ENCODE measurements at regions not wholly inside any gene's neighbourhood (a gene's known extent, or its start where the extent isn't known, plus 50 kb on each side); places are given as distances from the start of the nearest gene placed in this dataset.

GRCh38 chr4:71866212-71866885, 82.5 kb upstream of the GC start:
- Mint-ChIP-seq H3K27ac (ENCODE audit: unreplicated experiment) (no peak overlapping the region), H3K36me3 (ENCODE audit: low read depth, unreplicated experiment) (no peaks in the 10 kb centered on the region), H3K4me1 (ENCODE audit: low read depth, unreplicated experiment) (no peaks in the 10 kb centered on the region), H3K9me3 (ENCODE audit: unreplicated experiment) (peaks cover 9% of the 10 kb centered on the region), H3K4me3 (ENCODE audit: unreplicated experiment) (no peak overlapping the region), H3K27me3 (ENCODE audit: low read depth, unreplicated experiment) (no peaks in the 10 kb centered on the region)
- Histone ChIP-seq H3K4me1 (ENCODE audit: insufficient read depth, low read length) (no peaks in the 10 kb centered on the region), H3K36me3 (ENCODE audit: insufficient read depth, low read length) (no peaks in the 10 kb centered on the region), H3K79me2 (ENCODE audit: insufficient read depth, low read length) (no peaks in the 10 kb centered on the region), H3K9ac (ENCODE audit: low read length) (no peak overlapping the region), H3K27me3 (ENCODE audit: insufficient read depth, low read length) (no peaks in the 10 kb centered on the region), H3K9me3 (ENCODE audit: insufficient read depth, low read depth, low read length) (no peaks in the 10 kb centered on the region), H3K4me2 (ENCODE audit: low read length) (no peak overlapping the region), H4K20me1 (ENCODE audit: insufficient read depth, low read length) (no peaks in the 10 kb centered on the region), H3K4me3 (ENCODE audit: insufficient read depth, low read depth, low read length) (no peak overlapping the region), H2AFZ (ENCODE audit: low read depth, low read length) (no peak overlapping the region), H3K27ac (ENCODE audit: low read depth, low read length) (no peak overlapping the region)
- FAIRE-seq (no peak), DNase-seq (ENCODE audit: low read depth) (no peak)
- TF ChIP-seq CTCF (IDR thresholded peaks at IDR 0.05; ENCODE audit: insufficient read depth, low read depth, low read length) (no peak), EZH2 (IDR thresholded peaks at IDR 0.05; ENCODE audit: insufficient read depth, low read length) (no peak)

- H3K27ac ChIP-seq (ENCODE audit: low read depth, low read length) = no peak overlapping the region
- H3K36me3 ChIP-seq (ENCODE audit: insufficient read depth, low read length) = no peaks in the 10 kb centered on the region
- FAIRE-seq (no peak), DNase-seq (ENCODE audit: low read depth) (no peak)
- H3K4me1 ChIP-seq (ENCODE audit: insufficient read depth, low read length) = no peaks in the 10 kb centered on the region
- Mint-ChIP-seq H3K27me3 (ENCODE audit: low read depth, unreplicated experiment) (no peaks in the 10 kb centered on the region), H3K27ac (ENCODE audit: unreplicated experiment) (no peak overlapping the region), H3K9me3 (ENCODE audit: unreplicated experiment) (peaks cover 11% of the 10 kb centered on the region), H3K4me3 (ENCODE audit: unreplicated experiment) (no peak overlapping the region), H3K4me1 (ENCODE audit: low read depth, unreplicated experiment) (no peaks in the 10 kb centered on the region), H3K36me3 (ENCODE audit: low read depth, unreplicated experiment) (no peaks in the 10 kb centered on the region)
- TF ChIP-seq EZH2 (IDR thresholded peaks at IDR 0.05; ENCODE audit: insufficient read depth, low read length) (no peak), CTCF (IDR thresholded peaks at IDR 0.05; ENCODE audit: insufficient read depth, low read depth, low read length) (no peak)
- no peaks in the 10 kb centered on the region for H3K79me2 ChIP-seq (ENCODE audit: insufficient read depth, low read length)
- H3K4me3 ChIP-seq (ENCODE audit: insufficient read depth, low read depth, low read length) = no peak overlapping the region
- no peaks in the 10 kb centered on the region for H3K9me3 ChIP-seq (ENCODE audit: insufficient read depth, low read depth, low read length)
- H3K9ac ChIP-seq (ENCODE audit: low read length) = no peak overlapping the region
- H2AFZ ChIP-seq (ENCODE audit: low read depth, low read length) = no peak overlapping the region
- H3K27me3 ChIP-seq (ENCODE audit: insufficient read depth, low read length) = no peaks in the 10 kb centered on the region
- H3K4me2 ChIP-seq (ENCODE audit: low read length) = no peak overlapping the region
- H4K20me1 ChIP-seq (ENCODE audit: insufficient read depth, low read length) = no peaks in the 10 kb centered on the region
Measured at GRCh38 chr4:71867598-71867997, 83.7 kb upstream of the GC start.

GRCh38 chr4:71870456-71870855, 86.6 kb upstream of the GC start:
- H3K4me3 ChIP-seq (ENCODE audit: insufficient read depth, low read depth, low read length) = no peak overlapping the region
- H3K4me2 ChIP-seq (ENCODE audit: low read length) = no peak overlapping the region
- DNase-seq (ENCODE audit: low read depth) = no peak
- H3K79me2 ChIP-seq (ENCODE audit: insufficient read depth, low read length) = no peaks in the 10 kb centered on the region
- peaks cover 4% of the 10 kb centered on the region for H3K9me3 Mint-ChIP-seq (ENCODE audit: unreplicated experiment)
- H3K27me3 Mint-ChIP-seq (ENCODE audit: low read depth, unreplicated experiment) = no peaks in the 10 kb centered on the region
- H3K4me1 Mint-ChIP-seq (ENCODE audit: low read depth, unreplicated experiment) = no peaks in the 10 kb centered on the region
- no peaks in the 10 kb centered on the region for H3K36me3 Mint-ChIP-seq (ENCODE audit: low read depth, unreplicated experiment)
- H3K4me3 Mint-ChIP-seq (ENCODE audit: unreplicated experiment) = no peak overlapping the region
- no peak overlapping the region for H3K9ac ChIP-seq (ENCODE audit: low read length)
- no peaks in the 10 kb centered on the region for H3K36me3 ChIP-seq (ENCODE audit: insufficient read depth, low read length)
- no peak overlapping the region for H2AFZ ChIP-seq (ENCODE audit: low read depth, low read length)
- H4K20me1 ChIP-seq (ENCODE audit: insufficient read depth, low read length) = no peaks in the 10 kb centered on the region
- FAIRE-seq = no peak
- no peak overlapping the region for H3K27ac ChIP-seq (ENCODE audit: low read depth, low read length)
- no peak for TF ChIP-seq CTCF (IDR thresholded peaks at IDR 0.05; ENCODE audit: insufficient read depth, low read depth, low read length)
- no peak for TF ChIP-seq EZH2 (IDR thresholded peaks at IDR 0.05; ENCODE audit: insufficient read depth, low read length)
- H3K4me1 ChIP-seq (ENCODE audit: insufficient read depth, low read length) = no peaks in the 10 kb centered on the region
- no peak overlapping the region for H3K27ac Mint-ChIP-seq (ENCODE audit: unreplicated experiment)
- H3K9me3 ChIP-seq (ENCODE audit: insufficient read depth, low read depth, low read length) = no peaks in the 10 kb centered on the region
- H3K27me3 ChIP-seq (ENCODE audit: insufficient read depth, low read length) = no peaks in the 10 kb centered on the region

Data from astrocyte (in vitro differentiated cells and primary cell).